ENCODE measurements at regions not wholly inside any gene's neighbourhood (a gene's known extent, or its start where the extent isn't known, plus 50 kb on each side); places are given as distances from the start of the nearest gene placed in this dataset.
A peak's percentile ranks its signal among the peaks of the same experiment; 100 is the strongest.

DNA sequence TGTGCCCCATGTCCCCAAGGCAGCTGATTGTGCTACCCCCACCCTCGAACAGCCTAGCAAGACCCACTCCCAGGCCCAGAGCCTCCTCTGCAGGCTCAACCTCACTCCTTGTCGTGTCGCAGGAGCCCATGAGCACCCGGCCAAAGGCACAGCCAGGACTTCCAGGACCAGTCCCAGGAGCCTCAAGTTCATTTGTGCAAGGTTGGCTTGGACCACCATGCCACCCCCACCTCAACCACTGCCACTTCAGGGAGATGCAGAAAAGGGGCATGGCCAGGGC, 54.4 kb upstream of the KRTAP11-1 start:
- Histone ChIP-seq H3K4me1 (no peaks in the 10 kb centered on the region), H3K27me3 (no peaks in the 10 kb centered on the region), H3K36me3 (no peaks in the 10 kb centered on the region), H3K4me3 (no peak overlapping the region), H3K9me3 (no peaks in the 10 kb centered on the region), H3K27ac (no peak overlapping the region)
- ATAC-seq (no peak), DNase-seq (no peak)
- intact Hi-C loops (cut with DNase I): no loop called here
- TF ChIP-seq, protein P1, sequence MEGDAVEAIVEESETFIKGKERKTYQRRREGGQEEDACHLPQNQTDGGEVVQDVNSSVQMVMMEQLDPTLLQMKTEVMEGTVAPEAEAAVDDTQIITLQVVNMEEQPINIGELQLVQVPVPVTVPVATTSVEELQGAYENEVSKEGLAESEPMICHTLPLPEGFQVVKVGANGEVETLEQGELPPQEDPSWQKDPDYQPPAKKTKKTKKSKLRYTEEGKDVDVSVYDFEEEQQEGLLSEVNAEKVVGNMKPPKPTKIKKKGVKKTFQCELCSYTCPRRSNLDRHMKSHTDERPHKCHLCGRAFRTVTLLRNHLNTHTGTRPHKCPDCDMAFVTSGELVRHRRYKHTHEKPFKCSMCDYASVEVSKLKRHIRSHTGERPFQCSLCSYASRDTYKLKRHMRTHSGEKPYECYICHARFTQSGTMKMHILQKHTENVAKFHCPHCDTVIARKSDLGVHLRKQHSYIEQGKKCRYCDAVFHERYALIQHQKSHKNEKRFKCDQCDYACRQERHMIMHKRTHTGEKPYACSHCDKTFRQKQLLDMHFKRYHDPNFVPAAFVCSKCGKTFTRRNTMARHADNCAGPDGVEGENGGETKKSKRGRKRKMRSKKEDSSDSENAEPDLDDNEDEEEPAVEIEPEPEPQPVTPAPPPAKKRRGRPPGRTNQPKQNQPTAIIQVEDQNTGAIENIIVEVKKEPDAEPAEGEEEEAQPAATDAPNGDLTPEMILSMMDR (IDR thresholded peaks at IDR 0.05): no peak
- no peak for TF ChIP-seq POLR2A (IDR thresholded peaks at IDR 0.05)
- WGBS (ENCODE audit: insufficient coverage, low coverage, low lambda C conversion rate, missing lambda C conversion rate): no CpG with 5 or more reads among the region's 4 CpGs

DNA sequence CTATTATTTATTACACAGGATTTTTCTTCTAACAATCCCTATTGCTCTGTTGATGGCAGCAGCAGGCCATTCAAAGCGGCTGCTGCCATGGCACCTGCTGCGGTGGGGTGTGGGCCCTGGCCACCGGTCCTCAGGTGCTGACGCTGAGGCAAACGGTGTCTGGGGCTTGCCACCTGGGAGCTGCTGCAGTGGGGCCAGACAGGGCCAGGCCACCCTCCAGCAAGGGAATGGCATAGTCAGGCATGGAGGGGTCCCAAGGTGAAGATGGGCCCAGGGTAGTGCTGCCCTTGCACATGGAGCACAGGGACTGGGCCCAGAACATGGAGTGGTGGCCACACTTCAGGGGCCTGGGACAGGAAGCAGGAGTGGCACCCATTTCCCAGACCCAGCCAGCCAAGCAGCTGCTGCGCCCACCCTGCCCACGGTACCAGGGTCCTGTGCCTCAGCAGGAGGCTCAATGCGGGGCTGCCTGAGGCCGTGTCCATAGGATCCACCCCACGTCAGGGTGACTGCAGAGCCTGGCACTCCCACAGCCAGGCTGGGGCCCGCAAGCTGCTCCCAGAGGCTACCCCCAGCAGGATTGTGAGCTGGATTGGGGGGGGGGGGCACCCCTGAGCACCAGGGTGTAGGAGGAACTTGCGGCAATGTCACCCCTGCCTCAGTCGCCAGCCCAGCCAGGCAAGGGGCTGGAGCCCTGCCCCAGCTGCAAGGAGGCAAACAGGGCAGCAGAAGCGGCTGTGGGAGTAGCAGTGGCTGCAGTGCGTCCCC, 53.9 kb upstream of the KRTAP11-1 start:
- ATAC-seq (peak in 1 of 4 donors; percentile 40), DNase-seq (no peak)
- no peak for TF ChIP-seq POLR2A (IDR thresholded peaks at IDR 0.05)
- TF ChIP-seq, protein P1 (IDR thresholded peaks at IDR 0.05): no peak
- Histone ChIP-seq H3K36me3 (no peaks in the 10 kb centered on the region), H3K4me1 (no peaks in the 10 kb centered on the region), H3K9me3 (no peaks in the 10 kb centered on the region), H3K27me3 (no peaks in the 10 kb centered on the region), H3K4me3 (no peak overlapping the region), H3K27ac (no peak overlapping the region)
- intact Hi-C loops (cut with DNase I): no loop called here
- 72% methylated on average over 2 of the region's 15 CpGs for WGBS (ENCODE audit: insufficient coverage, low coverage, low lambda C conversion rate, missing lambda C conversion rate)

DNA sequence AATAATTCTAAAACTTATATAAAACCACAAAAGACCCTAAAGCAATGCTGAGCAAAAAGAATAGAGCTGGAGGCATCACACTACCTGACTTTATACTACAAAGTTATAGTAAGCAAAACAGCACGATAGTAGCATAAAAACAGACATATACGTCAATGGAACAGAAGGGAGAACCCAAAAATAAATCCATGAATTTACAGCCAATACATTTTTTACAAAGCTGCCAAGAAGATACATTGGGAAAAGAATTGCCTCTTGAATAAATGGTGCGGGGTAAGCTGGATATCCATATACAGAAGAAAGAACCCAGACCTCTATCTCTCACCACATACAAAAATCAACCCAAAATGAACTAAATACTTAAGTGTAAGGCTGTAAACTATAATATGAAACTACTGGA, 51.3 kb upstream of the KRTAP11-1 start:
- 64% methylated on average over 3 of the region's 3 CpGs for WGBS (ENCODE audit: insufficient coverage, low coverage, low lambda C conversion rate, missing lambda C conversion rate)
- ATAC-seq (no peak), DNase-seq (no peak)
- no peak for TF ChIP-seq POLR2A (IDR thresholded peaks at IDR 0.05)
- TF ChIP-seq, protein P1 (IDR thresholded peaks at IDR 0.05): no peak
- intact Hi-C loops (cut with DNase I): no loop called here
- Histone ChIP-seq H3K27ac (no peak overlapping the region), H3K9me3 (no peaks in the 10 kb centered on the region), H3K36me3 (no peaks in the 10 kb centered on the region), H3K4me1 (no peaks in the 10 kb centered on the region), H3K4me3 (no peak overlapping the region), H3K27me3 (no peaks in the 10 kb centered on the region)
